ENCODE measurements at regions not wholly inside any gene's neighbourhood (a gene's known extent, or its start where the extent isn't known, plus 50 kb on each side); places are given as distances from the start of the nearest gene placed in this dataset.

DNA sequence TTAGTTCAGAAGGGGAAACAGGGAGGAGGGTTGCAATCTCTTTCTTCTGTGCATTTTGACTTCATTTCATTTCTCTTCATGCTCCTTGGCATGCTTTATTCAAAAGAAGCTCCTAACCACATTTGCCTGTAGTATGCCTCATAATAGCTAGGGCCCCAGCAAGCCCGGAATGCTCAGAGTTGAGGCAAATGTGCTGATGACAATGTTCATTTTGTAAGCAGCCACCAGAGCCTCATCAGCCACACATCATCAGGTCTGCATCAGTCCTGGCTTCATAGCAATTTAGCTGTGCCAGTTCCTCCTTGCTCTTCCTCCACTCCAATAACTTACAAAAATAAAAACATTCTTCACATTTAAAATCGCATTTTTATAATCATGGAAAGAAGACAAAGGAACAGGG, 65.4 kb upstream of the MMADHC start:
- Histone ChIP-seq H4K20me1 (replicated peaks; ENCODE audit: control insufficient read depth, insufficient read depth, low read length) (no peaks in the 10 kb centered on the region), H3K4me3 (no peak overlapping the region), H3K36me3 (ENCODE audit: control insufficient read depth, insufficient read depth, low read length) (no peaks in the 10 kb centered on the region), H2AFZ (ENCODE audit: low read depth, low read length) (no peak overlapping the region), H3K9me3 (replicated peaks; ENCODE audit: control insufficient read depth, insufficient read depth, low read depth, low read length) (no peaks in the 10 kb centered on the region), H3K79me2 (ENCODE audit: control insufficient read depth, insufficient read depth, low read length) (no peaks in the 10 kb centered on the region), H3K9ac (ENCODE audit: insufficient read depth in 1 of 2, low read depth in 2 of 2, low read length in 2 of 2) (no peak overlapping the region), H3K27me3 (ENCODE audit: control insufficient read depth in 2 of 2, insufficient read depth in 2 of 2, low read length in 2 of 2) (no peaks in the 10 kb centered on the region), H3K9me1 (ENCODE audit: control insufficient read depth, insufficient read depth, low read length) (no peaks in the 10 kb centered on the region), H3K4me1 (replicated peaks in 1 of 2; ENCODE audit: control insufficient read depth in 2 of 2, insufficient read depth in 2 of 2, low read length in 2 of 2) (no peaks in the 10 kb centered on the region), H3K4me2 (ENCODE audit: insufficient read depth, low read length) (no peak overlapping the region), H3K27ac (ENCODE audit: extremely low read depth, low read depth, low read length) (no peak overlapping the region)
- FAIRE-seq (no peak), ATAC-seq (no peak), DNase-seq (ENCODE audit: extremely low read depth in 1 of 4, low spot score in 3 of 4) (no peak)
- in situ Hi-C loops (cut with MboI) (no loop called here), intact Hi-C loops (cut with micrococcal nuclease) (no loop called here)
- CTCF ChIA-PET (ENCODE audit: low intra/inter-chr PET ratio): no interaction called here
- WGBS (ENCODE audit: insufficient coverage, low coverage, missing lambda C conversion rate): 2% methylated on average over 2 of the region's 2 CpGs
- BruUV-seq (replicated peaks): no TSS peak
- POLR2A ChIA-PET: no interaction called here
- TF ChIP-seq LCOR (CRISPR knock-in tag; IDR thresholded peaks at IDR 0.05): no peak
- TF ChIP-seq PHTF2 (CRISPR knock-in tag; IDR thresholded peaks at IDR 0.05): no peak
- TF ChIP-seq TBP (optimal IDR thresholded peaks at IDR 0.05; ENCODE audit: low read depth, low read length): no peak
- no peak for TF ChIP-seq SMAD1 (IDR thresholded peaks at IDR 0.05; ENCODE audit: low read depth, low read length, partially characterized antibody)
- TF ChIP-seq PYGO2 (tag; IDR thresholded peaks at IDR 0.05): no peak
- TF ChIP-seq ZNF431 (CRISPR knock-in tag; IDR thresholded peaks at IDR 0.05): no peak
- no peak for TF ChIP-seq CHD1 (IDR thresholded peaks at IDR 0.05; ENCODE audit: low read length)
- TF ChIP-seq, protein P1, sequence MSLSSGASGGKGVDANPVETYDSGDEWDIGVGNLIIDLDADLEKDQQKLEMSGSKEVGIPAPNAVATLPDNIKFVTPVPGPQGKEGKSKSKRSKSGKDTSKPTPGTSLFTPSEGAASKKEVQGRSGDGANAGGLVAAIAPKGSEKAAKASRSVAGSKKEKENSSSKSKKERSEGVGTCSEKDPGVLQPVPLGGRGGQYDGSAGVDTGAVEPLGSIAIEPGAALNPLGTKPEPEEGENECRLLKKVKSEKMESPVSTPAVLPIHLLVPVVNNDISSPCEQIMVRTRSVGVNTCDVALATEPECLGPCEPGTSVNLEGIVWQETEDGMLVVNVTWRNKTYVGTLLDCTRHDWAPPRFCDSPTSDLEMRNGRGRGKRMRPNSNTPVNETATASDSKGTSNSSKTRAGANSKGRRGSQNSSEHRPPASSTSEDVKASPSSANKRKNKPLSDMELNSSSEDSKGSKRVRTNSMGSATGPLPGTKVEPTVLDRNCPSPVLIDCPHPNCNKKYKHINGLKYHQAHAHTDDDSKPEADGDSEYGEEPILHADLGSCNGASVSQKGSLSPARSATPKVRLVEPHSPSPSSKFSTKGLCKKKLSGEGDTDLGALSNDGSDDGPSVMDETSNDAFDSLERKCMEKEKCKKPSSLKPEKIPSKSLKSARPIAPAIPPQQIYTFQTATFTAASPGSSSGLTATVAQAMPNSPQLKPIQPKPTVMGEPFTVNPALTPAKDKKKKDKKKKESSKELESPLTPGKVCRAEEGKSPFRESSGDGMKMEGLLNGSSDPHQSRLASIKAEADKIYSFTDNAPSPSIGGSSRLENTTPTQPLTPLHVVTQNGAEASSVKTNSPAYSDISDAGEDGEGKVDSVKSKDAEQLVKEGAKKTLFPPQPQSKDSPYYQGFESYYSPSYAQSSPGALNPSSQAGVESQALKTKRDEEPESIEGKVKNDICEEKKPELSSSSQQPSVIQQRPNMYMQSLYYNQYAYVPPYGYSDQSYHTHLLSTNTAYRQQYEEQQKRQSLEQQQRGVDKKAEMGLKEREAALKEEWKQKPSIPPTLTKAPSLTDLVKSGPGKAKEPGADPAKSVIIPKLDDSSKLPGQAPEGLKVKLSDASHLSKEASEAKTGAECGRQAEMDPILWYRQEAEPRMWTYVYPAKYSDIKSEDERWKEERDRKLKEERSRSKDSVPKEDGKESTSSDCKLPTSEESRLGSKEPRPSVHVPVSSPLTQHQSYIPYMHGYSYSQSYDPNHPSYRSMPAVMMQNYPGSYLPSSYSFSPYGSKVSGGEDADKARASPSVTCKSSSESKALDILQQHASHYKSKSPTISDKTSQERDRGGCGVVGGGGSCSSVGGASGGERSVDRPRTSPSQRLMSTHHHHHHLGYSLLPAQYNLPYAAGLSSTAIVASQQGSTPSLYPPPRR (CRISPR knock-in tag; IDR thresholded peaks at IDR 0.05; ENCODE audit: borderline replicate concordance): no peak
- TF ChIP-seq ADNP (tag; IDR thresholded peaks at IDR 0.05): no peak

Data from K562 (cell line).